A549 (cell line): ENCODE measurements at regions not wholly inside any gene's neighbourhood (a gene's known extent, or its start where the extent isn't known, plus 50 kb on each side); places are given as distances from the start of the nearest gene placed in this dataset.
"Not testable (repeated sequence)": the region's sequence is repeated elsewhere in the genome, so short reads cannot be mapped to it uniquely, and the experiment has no call there.

Experiments
- ATAC-seq, 2 experiments: fragments of 200-7000 bp in 1 of 2; fragments of >200 bp in 1 of 2; cut with Nextera tagmentation in 1 of 2; cut with Tn5 transposase in 1 of 2; 3 replicates each; pipeline versions ENCODE4 v1.8.0 to v1.9.1; 2018 to 2020; ENCODE audit warnings: mild to moderate bottlenecking in 1 of 2, moderate library complexity in 1 of 2
- CTCF ChIA-PET: fragments of 300-600 bp; sonication (Branson Sonifier 250); formaldehyde crosslinking; extraction: SDS; loops from one replicate; lab custom pipeline; 2021; ENCODE audit warnings: antibody characterized with exemption, inconsistent platforms; lab: Yijun Ruan, JAX
- POLR2A ChIA-PET: fragments of 350-600 bp; formaldehyde crosslinking; extraction: SDS; loops from one replicate; lab custom pipeline; 2021; ENCODE audit warnings: antibody characterized with exemption, inconsistent platforms; lab: Yijun Ruan, JAX
- DNase-seq, 2 experiments: peaks; one replicate each; pipeline versions ENCODE4 v3.0.0 to v3.0.0-alpha.2; 2011 to 2016; ENCODE audit warnings: low read depth in 1 of 2, low spot score in 1 of 2
- FAIRE-seq: peaks from 2 replicates; lab custom pipeline; 2011; peaks lifted over from hg19 to GRCh38; lab: Jason Lieb, UNC
- H3K27ac ChIP-seq, 2 experiments: fragments of >200 bp; sonication (Bioruptor Twin); formaldehyde crosslinking; 3 replicates each; pipeline ENCODE4 v1.5.1; 2016 to 2017
- H3K4me1 ChIP-seq: fragments of >200 bp; sonication (Bioruptor Twin); formaldehyde crosslinking; 3 replicates; pipeline ENCODE4 v1.6.1; 2016
- H3K4me2 ChIP-seq: fragments of >200 bp; sonication (Bioruptor Twin); formaldehyde crosslinking; 3 replicates; pipeline ENCODE4 v1.6.1; 2016
- H3K4me3 ChIP-seq: fragments of >200 bp; sonication (Bioruptor Twin); formaldehyde crosslinking; 3 replicates; pipeline ENCODE4 v1.5.1; 2016
- H3K9me3 ChIP-seq: fragments of >200 bp; sonication (Bioruptor Twin); formaldehyde crosslinking; 3 replicates; pipeline ENCODE4 v1.6.1; 2016
- E2F6 ChIP-seq: IDR thresholded peaks from 2 replicates; pipeline ENCODE4 v1.6.1; 2012; ENCODE audit warnings: low read depth, borderline replicate concordance
- ELK1 ChIP-seq: fragments of 150-350 bp; IDR thresholded peaks from 2 replicates; pipeline ENCODE4 v1.6.1; 2014; ENCODE audit warnings: low read depth, mild to moderate bottlenecking, low read length
- JUNB ChIP-seq: fragments of >200 bp; sonication (Bioruptor Twin); formaldehyde crosslinking; IDR thresholded peaks from 2 replicates; pipeline ENCODE4 v1.6.1; 2016
- MAZ ChIP-seq: fragments of 150-350 bp; IDR thresholded peaks from 2 replicates; pipeline ENCODE4 v1.6.1; 2014; ENCODE audit warnings: antibody characterized with exemption, low read depth, low read length, borderline replicate concordance
- PHF8 ChIP-seq: fragments of 200-600 bp; sonication (generic); IDR thresholded peaks from 2 replicates; pipeline ENCODE4 v1.6.1; 2016; ENCODE audit warnings: low read depth, mild to moderate bottlenecking, antibody characterized with exemption, moderate library complexity, borderline replicate concordance
- RAD21 ChIP-seq, 2 experiments: fragments of >200 bp in 1 of 2; sonication (Bioruptor Twin) in 1 of 2; formaldehyde crosslinking in 1 of 2; IDR thresholded peaks in 1 of 2; conservative IDR thresholded peaks in 1 of 2; 2 replicates in 1 of 2; 3 replicates in 1 of 2; pipeline ENCODE4 v1.6.1; 2012 to 2018; ENCODE audit warnings: inconsistent platforms in 1 of 2
- RARB ChIP-seq: fragments of 250-450 bp; sonication (Bioruptor Pico); IDR thresholded peaks from 2 replicates; pipeline ENCODE4 v1.8.0; 2021; ENCODE audit warnings: mild to moderate bottlenecking, moderate library complexity
- RCOR1 ChIP-seq: fragments of 150-350 bp; IDR thresholded peaks from 2 replicates; pipeline ENCODE4 v1.6.1; 2014; ENCODE audit warnings: antibody characterized with exemption, low read length, low read depth
- WGBS: methylation state at CpG from one replicate; pipeline ENCODE4 v1.1.6; 2017; ENCODE audit errors: missing lambda C conversion rate; 5-methylcytosine and 5-hydroxymethylcytosine counted together
- TF ChIP-seq, protein P1 (sequence below): fragments of >200 bp; sonication (Bioruptor Twin); formaldehyde crosslinking; IDR thresholded peaks from 3 replicates; pipeline ENCODE4 v1.5.1; 2016

GRCh38 chr11:67826028-67826950, 151.9 kb upstream of the ALDH3B2 start:
- ATAC-seq = peak; percentile 94 to 98
- peak; percentile 29 to 57 for DNase-seq
- H3K9me3 ChIP-seq, FAIRE-seq, POLR2A ChIA-PET, H3K4me1 ChIP-seq: not testable (repeated sequence)
- CTCF ChIA-PET = interaction anchor here (0.8 kb wide), 1 partner anchor 12 kb away, joined by 3 read pairs; no protein-coding TSS in a partner anchor
- peak overlapping the region in 1 of 2 experiments; percentile 56; a peak in 1 of 6 replicates for H3K27ac ChIP-seq
- peak overlapping the region; percentile 64 for H3K4me2 ChIP-seq
- TF ChIP-seq, protein P1, sequence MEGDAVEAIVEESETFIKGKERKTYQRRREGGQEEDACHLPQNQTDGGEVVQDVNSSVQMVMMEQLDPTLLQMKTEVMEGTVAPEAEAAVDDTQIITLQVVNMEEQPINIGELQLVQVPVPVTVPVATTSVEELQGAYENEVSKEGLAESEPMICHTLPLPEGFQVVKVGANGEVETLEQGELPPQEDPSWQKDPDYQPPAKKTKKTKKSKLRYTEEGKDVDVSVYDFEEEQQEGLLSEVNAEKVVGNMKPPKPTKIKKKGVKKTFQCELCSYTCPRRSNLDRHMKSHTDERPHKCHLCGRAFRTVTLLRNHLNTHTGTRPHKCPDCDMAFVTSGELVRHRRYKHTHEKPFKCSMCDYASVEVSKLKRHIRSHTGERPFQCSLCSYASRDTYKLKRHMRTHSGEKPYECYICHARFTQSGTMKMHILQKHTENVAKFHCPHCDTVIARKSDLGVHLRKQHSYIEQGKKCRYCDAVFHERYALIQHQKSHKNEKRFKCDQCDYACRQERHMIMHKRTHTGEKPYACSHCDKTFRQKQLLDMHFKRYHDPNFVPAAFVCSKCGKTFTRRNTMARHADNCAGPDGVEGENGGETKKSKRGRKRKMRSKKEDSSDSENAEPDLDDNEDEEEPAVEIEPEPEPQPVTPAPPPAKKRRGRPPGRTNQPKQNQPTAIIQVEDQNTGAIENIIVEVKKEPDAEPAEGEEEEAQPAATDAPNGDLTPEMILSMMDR = peak; percentile 40
- peak in 1 of 2 experiments; percentile 40; a peak in 2 of 5 replicates for TF ChIP-seq RAD21 (conservative IDR thresholded peaks at IDR 0.05 in 1 of 2, IDR thresholded peaks at IDR 0.05 in 1 of 2)
- 0 out of 3 replicates have a peak overlapping the region, but pooled peaks have one; percentile 4 for H3K4me3 ChIP-seq
- WGBS = 6% methylated on average over 25 of the region's 25 CpGs

DNA sequence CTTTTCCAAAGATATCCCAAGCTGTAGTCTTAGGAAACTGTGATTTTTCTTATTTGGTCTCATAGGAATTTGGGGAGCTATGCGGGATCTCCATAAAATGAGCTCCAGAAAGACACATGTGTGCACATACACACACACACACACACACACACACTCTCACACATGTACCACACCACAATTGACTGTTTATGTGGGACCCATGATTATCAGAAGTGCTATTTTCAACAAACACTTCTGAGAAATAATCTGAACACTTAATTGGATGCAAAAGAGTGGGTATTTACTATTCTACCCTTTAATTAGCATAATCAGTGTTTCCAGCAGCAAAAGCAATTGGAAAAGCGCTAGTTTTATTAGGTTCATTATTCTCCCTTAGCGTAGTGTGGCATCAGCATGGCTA, 150.4 kb upstream of the ALDH3B2 start:
- H3K27ac ChIP-seq, FAIRE-seq, DNase-seq, H3K9me3 ChIP-seq, H3K4me2 ChIP-seq, ATAC-seq, H3K4me1 ChIP-seq, H3K4me3 ChIP-seq, POLR2A ChIA-PET: not testable (repeated sequence)
- CTCF ChIA-PET = interaction anchor here (0.8 kb wide), 1 partner anchor 11 kb away, joined by 3 read pairs; no protein-coding TSS in a partner anchor
- 33% methylated on average over 2 of the region's 3 CpGs for WGBS

DNA sequence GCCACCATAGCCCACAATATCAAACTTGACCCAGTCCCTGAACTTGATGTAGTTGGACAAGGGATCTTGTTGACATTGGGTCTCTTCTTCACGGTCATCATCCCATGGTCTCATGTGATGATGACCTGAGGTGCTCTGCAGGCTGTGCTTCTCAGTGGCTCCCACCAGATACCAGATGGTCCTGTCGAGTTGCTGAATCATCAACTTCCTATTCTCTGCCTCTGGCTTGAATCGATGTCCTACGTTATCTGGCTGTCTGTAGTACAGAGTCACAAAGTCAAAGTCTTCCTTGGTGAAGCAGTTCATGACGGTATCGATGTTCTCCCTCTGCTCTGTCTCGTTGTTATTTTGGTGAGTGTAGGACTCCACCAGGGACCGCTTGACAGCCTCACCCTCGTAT, 145.7 kb upstream of the ALDH3B2 start:
- WGBS = 50% methylated on average over 9 of the region's 9 CpGs

GRCh38 chr11:67817558-67817957, 143.1 kb upstream of the ALDH3B2 start:
- WGBS = 87% methylated on average over 10 of the region's 21 CpGs
- H3K9me3 ChIP-seq, H3K4me1 ChIP-seq, DNase-seq, POLR2A ChIA-PET, H3K4me2 ChIP-seq, H3K4me3 ChIP-seq, H3K27ac ChIP-seq, FAIRE-seq, CTCF ChIA-PET, ATAC-seq: not testable (repeated sequence)

More for the DNA sequence above, 145.7 kb upstream of the ALDH3B2 start:
- no peaks in the 10 kb centered on the region for H3K4me1 ChIP-seq
- CTCF ChIA-PET = no interaction called here
- no peak overlapping the region for H3K4me3 ChIP-seq
- no peak overlapping the region for H3K4me2 ChIP-seq
- ATAC-seq (no peak), FAIRE-seq (no peak), DNase-seq (no peak)
- no peak overlapping the region for H3K27ac ChIP-seq
- TF ChIP-seq E2F6 (no peak), ELK1 (no peak), RAD21 (conservative IDR thresholded peaks at IDR 0.05 in 1 of 2, IDR thresholded peaks at IDR 0.05 in 1 of 2) (no peak), RARB (CRISPR knock-in tag) (no peak), RCOR1 (no peak), MAZ (no peak), JUNB (no peak), PHF8 (no peak)
- no peaks in the 10 kb centered on the region for H3K9me3 ChIP-seq
- POLR2A ChIA-PET = no interaction called here
